Forelimb muscle (tissue), 1 donor: ENCODE measurements at regions not wholly inside any gene's neighbourhood (a gene's known extent, or its start where the extent isn't known, plus 50 kb on each side); places are given as distances from the start of the nearest gene placed in this dataset.
"Not testable (repeated sequence)": the region's sequence is repeated elsewhere in the genome, so short reads cannot be mapped to it uniquely, and the experiment has no call there.

Source experiments
- DNase-seq: peaks from one replicate; pipeline ENCODE4 v3.0.0-alpha.2; 2013; ENCODE audit warnings: low read depth

DNA sequence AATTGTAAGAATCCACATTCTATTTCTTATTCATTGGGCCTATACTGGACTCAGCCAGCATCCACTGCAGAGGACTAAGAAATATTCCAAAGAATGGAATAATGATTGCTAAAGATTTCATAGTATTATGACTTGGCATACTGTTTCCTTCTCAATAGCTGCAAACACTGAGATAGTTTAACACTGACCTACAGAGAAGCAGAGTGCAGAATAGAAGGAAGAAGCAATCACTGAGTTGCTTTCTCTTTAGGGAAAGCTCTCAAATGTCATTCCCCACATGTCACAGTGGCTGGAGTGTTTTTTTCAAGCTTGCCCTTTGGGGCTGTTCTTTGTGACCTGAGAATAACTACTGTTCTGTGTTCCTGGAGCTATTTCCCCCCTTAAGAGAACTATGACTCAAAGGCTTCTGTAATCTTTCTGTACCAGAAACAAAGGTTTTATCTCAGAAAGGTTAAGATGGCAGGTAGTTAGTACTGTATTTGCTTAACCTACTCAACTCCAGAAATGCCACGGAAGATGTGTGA lies 243.6 kb upstream of the LUZP2 start:
- DNase-seq, result no peak

DNA sequence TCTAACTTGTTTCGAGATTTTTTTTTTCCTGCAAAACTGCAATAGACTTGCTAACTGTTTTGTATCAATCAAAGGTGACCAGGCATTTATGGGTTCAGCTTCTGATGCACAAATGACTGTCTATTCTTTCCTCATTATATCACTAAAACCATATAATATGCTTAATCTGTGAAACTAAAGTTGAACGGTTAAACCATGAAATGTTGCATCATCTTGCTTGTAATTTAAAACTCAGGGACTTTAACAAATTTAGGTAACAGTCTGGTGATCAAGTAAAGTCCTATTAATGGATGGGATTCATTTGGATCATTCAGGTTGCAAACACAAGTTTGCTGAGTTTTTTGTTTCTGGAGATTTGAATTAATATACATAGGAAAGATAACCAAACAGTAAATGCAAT lies 232.0 kb upstream of the LUZP2 start:
- no peak for DNase-seq

DNA sequence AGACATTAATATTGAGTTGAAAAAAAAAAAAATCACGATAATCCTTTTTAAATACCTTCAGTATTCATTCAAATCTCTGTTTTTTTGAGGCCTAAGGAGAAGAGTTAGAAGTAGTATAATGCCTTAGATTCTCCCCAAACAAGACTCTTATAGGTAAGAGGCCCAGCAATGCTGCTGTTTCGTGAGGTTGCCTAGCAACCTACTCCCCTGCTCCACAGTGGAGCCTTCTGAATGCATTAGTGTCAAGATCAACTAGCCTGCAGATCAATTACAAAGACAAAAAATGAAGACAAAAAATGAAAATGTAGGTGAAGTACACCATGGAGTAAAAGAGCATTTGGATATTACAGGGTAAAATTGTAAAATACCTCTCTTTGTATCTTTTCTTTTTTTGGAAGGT lies 229.8 kb upstream of the LUZP2 start:
- DNase-seq, result no peak

GRCh38 chr11:24271798-24272197 lies 225.1 kb upstream of the LUZP2 start:
- no peak for DNase-seq

GRCh38 chr11:24274214-24274781 lies 222.6 kb upstream of the LUZP2 start:
- DNase-seq, result not testable (repeated sequence)

- no peak for DNase-seq
Observed at GRCh38 chr11:24286238-24286637, 210.6 kb upstream of the LUZP2 start.

DNA sequence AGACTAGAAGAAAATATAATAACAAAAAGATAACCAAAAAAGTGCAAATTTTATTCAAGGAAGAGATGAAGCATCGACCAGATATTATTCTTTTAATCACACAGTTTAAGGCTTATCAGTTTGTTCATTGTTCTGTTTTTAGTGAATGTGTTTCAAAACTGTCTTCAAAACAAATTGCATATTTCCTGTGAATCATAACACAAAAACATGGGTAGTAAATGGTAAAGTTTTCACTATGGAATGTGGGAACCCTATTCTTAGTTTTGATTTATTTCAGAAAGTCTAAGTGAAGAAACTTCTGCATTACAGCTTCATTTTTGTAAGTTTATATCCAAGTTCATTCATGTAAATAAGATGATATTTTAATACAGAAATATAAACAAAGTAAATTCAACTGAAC lies 207.6 kb upstream of the LUZP2 start:
- no peak for DNase-seq

DNA sequence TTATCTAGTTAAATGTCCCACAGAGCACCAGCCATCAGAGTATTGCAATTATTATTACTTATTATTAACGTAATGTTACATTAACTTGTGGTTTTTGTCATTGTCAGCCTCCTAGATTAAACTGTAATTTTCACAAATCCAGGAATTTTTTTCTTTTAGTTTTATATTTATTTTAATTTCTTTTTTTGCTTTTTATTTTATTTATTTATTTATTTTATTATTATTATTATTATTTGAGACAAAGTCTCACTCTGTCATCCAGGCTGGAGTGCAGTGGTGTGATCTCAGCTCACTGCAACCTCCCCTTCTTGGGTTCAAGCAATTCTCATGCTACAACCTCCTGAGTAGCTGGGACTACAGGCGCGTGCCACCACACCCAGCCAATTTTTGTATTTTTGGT lies 202.9 kb upstream of the LUZP2 start:
- no peak for DNase-seq

DNA sequence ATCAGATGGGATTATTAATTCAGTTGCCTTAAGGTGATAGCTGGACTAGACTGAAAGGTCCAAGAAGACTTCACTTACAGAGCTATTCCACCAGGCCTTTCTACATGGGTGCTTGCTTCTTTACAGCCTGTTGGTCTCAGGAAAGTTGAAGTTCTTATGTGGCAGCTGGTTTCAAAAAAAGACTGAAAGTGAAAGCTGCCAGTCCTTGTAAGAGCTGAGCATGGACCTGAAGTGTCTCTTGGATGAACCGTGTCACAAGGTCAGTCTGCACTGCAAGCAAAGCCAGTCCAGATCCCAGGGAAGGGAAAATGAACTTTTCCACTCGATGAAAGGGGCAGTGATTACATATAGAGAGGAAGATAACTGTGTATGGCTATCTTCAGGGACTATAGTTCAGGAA lies 201.5 kb upstream of the LUZP2 start:
- no peak for DNase-seq

DNA sequence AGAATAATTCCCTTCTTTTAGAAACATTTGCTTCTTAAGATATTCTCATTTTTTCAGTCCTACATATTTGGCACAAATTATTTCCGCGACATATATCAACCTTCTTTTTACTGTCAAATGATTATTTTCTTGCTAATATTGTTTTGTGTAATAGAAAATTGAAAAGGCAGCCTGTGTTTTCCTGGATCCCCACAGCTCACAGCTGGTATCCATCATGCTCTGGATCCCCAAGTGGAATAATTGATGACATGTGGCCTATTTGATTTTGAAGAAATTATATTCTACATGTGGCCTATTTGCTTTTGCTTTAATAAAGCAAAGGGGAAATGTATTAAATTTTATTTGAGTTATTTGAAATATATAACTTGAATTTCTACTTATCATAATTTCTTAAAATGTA lies 199.4 kb upstream of the LUZP2 start:
- DNase-seq, result peak; percentile 47

DNA sequence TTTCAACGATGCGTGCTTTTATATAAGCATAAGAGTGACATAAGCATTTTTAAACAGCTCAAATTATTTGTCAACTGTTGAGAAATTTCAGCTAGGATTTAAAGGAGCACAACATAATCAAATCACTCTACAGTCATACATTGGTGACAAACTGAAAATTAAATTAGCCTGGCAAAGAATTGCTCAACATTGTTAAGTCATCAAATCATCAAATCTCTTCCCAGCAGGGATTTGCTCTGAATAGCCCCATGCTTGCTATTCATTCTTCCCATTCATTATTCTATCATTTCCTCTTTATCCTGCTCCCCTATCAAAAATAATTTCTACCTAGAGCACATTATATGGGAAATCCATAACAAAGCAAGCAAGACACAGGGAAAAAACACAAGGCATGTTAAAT lies 198.7 kb upstream of the LUZP2 start:
- DNase-seq, result no peak

DNA sequence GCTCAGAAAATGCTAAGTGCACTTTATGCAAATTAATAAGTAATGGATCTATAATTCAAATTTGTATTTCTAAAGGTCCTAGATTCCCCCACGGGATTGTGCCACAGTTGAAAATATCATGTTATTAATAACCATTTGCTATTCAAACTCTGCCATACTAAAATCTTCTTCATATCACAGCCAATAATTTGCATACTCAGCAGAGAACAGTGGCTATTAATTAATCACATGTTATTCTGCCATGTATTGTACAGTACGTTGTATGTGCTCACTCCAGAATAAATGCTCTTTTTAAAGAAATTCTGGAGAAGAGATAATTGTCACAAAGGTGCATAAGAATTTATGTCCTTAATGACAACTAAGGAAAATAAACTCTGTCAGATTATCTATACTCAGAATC lies 184.9 kb upstream of the LUZP2 start:
- DNase-seq, result no peak

DNA sequence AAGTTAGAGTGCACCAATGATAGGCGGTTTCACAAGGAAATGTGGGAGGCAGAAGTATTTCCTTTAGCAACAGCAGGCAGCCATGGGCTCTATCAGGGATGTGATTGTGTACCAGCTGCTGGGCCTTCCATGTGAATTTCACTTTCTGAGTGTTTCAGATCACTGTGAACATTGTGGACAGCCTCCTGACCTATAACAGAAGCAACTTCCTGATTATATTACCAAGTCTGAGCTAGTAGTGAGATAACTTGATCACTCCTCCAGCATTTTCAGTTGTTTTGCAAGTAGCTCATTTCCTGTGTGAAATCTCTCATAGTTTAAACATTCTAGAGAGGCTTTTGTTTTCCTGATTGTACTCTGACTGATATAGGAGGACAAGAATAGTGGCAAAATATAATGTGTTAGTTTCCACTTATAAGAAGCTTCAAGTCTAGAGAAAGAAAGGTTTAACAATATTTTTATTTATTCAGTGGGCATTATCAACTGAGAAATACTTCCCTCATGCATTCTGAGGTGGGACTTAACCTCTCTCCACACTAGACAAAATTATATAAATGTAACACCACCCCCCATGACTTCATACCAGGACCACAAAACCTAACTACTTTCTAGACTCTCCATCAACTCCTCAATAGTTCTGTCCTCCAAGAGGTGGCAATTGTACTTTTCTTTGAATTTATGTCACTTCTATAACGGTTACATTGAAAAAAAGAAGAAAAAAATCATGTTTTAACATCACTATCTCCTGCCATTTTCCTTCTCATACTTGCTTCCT lies 184.2 kb upstream of the LUZP2 start:
- no peak for DNase-seq

- DNase-seq, result no peak
Observed at GRCh38 chr11:24321229-24321628, 175.6 kb upstream of the LUZP2 start.

GRCh38 chr11:24324211-24324610 lies 172.6 kb upstream of the LUZP2 start:
- no peak for DNase-seq

DNA sequence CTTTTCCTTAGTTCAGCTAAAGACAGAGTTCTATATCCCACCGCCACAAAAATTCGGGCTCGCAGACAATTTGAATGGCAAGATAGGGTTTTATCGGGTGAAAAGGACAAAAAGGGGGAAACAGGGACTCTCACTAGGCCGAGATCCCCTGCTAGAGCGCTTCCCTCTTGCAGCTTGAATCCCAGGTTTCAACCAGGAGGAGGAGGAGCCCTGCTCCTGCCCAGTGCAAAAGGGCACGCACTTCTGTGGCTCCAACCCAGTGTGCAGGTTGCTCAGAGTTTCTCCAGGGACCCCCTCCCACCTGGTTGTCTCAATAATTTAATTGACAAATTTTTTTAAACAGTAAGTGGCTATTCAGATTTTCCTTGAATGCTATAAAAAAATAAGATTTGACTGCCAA lies 152.6 kb upstream of the LUZP2 start:
- DNase-seq, result no peak

DNA sequence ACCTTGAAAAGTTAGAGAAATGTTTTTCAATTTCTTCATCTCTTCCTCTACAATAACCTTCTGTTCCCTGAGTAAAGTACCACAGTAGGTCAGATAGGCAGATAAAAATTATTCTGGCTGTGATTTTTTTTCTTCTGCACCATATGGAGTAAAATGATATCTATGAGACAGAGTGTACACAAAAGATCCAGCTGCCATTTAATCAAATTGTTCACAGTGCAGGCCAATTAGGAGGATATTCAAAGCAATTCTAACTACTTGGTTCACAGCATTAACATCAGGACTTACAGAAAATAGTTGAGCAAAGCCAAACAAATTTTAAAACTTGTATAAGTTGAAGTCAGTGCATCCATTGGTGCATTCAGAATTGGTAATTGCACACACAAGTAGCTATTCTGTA lies 147.9 kb upstream of the LUZP2 start:
- no peak for DNase-seq

DNA sequence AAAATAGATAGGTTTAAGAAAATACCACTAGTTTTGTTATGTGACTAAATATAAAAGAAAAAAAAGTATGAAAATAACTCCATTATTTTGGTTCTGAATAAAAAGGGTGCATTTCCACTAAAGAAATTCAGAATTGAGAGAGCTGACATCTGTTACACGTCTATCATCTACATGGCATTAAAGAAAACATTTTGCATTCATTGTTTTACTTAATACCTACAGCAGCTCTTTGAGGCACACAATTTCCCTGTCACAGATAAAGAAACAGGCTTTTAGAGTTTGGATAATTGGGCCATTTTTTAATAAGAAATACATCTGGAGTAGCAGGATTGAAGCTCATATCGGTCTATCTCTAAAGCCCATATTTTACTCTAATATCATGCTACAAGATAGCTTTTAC lies 145.7 kb upstream of the LUZP2 start:
- DNase-seq, result no peak

GRCh38 chr11:24356501-24356900 lies 140.4 kb upstream of the LUZP2 start:
- DNase-seq, result no peak

GRCh38 chr11:24357620-24358410 lies 139.0 kb upstream of the LUZP2 start:
- no peak for DNase-seq

- DNase-seq, result no peak
Observed at GRCh38 chr11:24372491-24372890, 124.4 kb upstream of the LUZP2 start.

GRCh38 chr11:24373516-24373915 lies 123.3 kb upstream of the LUZP2 start:
- DNase-seq, result no peak

DNA sequence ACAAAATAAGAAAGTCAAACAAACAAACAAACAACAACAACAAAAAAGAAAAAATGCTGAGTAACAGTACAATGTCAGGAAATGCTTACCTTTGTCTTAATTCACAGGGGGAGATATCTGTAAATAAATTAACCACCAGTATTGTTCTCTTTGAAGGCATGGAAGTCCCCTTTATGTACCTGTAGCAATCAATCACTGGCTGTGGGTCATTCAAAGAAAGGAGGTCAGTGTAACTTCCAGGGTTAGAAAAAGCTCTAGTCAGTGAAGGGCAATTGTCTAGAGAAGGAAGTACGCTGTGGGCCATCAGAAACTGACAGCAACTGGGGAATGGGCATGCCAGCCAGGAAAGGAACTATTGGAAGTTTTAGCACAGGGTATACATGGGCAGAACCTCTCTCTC lies 121.5 kb upstream of the LUZP2 start:
- DNase-seq, result no peak
